OCI-LY7 (cell line): ENCODE measurements at regions not wholly inside any gene's neighbourhood (a gene's known extent, or its start where the extent isn't known, plus 50 kb on each side); places are given as distances from the start of the nearest gene placed in this dataset.

Experiments
- EZH2phosphoT487 ChIP-seq: fragments of 200-600 bp; sonication (generic); IDR thresholded peaks from 2 replicates; pipeline ENCODE4 v1.6.1; 2018; ENCODE audit warnings: low read depth, borderline replicate concordance, mild to moderate bottlenecking, mixed run types, antibody characterized with exemption, low read length, moderate library complexity, mixed read lengths
- TF ChIP-seq, protein P1 (sequence below): fragments of 200-600 bp; sonication (generic); conservative IDR thresholded peaks from 2 replicates; pipeline ENCODE4 v1.5.1; 2014; ENCODE audit warnings: mild to moderate bottlenecking, antibody characterized with exemption, low read length, moderate library complexity, mixed read lengths

GRCh38 chr2:65957886-65958285 is 477.0 kb upstream of the MEIS1 start:
- TF ChIP-seq, protein P1, sequence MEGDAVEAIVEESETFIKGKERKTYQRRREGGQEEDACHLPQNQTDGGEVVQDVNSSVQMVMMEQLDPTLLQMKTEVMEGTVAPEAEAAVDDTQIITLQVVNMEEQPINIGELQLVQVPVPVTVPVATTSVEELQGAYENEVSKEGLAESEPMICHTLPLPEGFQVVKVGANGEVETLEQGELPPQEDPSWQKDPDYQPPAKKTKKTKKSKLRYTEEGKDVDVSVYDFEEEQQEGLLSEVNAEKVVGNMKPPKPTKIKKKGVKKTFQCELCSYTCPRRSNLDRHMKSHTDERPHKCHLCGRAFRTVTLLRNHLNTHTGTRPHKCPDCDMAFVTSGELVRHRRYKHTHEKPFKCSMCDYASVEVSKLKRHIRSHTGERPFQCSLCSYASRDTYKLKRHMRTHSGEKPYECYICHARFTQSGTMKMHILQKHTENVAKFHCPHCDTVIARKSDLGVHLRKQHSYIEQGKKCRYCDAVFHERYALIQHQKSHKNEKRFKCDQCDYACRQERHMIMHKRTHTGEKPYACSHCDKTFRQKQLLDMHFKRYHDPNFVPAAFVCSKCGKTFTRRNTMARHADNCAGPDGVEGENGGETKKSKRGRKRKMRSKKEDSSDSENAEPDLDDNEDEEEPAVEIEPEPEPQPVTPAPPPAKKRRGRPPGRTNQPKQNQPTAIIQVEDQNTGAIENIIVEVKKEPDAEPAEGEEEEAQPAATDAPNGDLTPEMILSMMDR, result no peak
- no peak for TF ChIP-seq EZH2phosphoT487
